Activated CD4-positive, CD25-positive, alpha-beta regulatory T cell (primary cell): ENCODE measurements at regions not wholly inside any gene's neighbourhood (a gene's known extent, or its start where the extent isn't known, plus 50 kb on each side); places are given as distances from the start of the nearest gene placed in this dataset.

Source experiments
- DNase-seq, 4 experiments: peaks; one replicate each; lab custom pipeline; 2025; lab: John Stamatoyannopoulos, UW

DNA sequence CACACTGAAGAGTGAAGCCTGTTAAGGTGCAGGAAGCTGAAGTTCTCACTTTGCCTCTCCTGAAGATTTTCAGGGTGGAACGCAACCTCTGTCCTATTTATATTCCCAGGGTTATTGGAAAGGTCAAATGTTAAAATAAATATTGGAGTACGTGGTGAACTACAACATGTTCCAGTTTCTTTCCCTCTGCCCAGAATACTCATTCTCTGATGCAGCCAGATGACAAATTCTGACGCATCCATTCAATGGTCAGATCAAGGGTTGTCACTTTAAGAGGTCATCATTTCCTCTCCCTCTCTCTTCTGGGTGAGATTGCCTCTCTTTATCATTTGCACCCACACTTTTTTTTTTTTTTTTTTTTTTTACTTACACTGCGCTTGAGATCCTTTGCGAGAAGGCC, 277.1 kb downstream of the BRINP1 start:
- DNase-seq = no peak

DNA sequence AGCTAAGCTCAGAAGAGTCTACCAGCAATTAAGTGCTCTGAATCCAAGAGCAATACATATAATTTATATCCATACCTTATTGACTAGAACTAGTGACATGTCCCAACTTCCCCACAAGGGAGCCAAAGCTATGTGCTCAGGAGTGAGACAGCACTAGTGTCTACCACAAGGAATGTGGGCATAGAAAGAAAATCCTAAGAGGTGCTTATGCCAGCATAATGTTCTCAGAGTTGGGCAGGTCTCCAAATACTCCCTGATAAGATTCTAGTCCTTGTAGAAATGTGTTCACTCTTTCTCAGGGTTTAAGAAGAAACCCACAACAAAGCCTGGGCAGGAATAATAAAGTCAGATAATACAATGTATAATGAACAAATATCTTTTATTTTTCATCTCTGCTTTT, 275.1 kb downstream of the BRINP1 start:
- DNase-seq = no peak

GRCh38 chr9:119095072-119095471, 274.2 kb downstream of the BRINP1 start:
- no peak for DNase-seq

- DNase-seq = no peak
Observed at GRCh38 chr9:119101048-119101447, 268.2 kb downstream of the BRINP1 start.

DNA sequence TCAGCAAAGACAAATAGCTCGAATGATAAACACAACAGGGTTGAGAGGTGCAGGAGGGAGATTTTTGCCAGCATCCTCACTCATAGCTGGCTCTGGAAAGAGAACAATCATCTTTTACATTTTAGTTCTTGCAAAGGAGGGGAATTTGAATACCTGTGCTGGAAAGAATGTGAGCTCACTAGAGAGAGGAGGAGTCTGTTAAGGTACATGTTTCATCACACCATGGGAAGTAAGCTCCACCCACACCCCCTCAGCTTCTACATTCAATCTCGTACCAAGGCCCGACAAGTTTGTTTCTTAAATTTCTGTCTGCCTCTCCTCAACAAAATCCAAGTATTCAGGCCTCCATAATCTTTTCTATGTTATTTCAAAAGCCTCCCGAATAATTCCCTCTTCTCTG, 254.6 kb downstream of the BRINP1 start:
- DNase-seq = no peak
